GM18498 (cell line): ENCODE measurements at regions not wholly inside any gene's neighbourhood (a gene's known extent, or its start where the extent isn't known, plus 50 kb on each side); places are given as distances from the start of the nearest gene placed in this dataset.

ENCODE experiments used
- ATAC-seq: cut with Tn5 transposase; IDR thresholded peaks from one replicate; pipeline ENCODE4 v1.9.1; 2021; ENCODE audit warnings: mild to moderate bottlenecking, moderate library complexity; ENCODE audit not compliant: unreplicated experiment

- ATAC-seq, result no peak
Measured at GRCh38 chr2:155350783-155351580, 652.5 kb downstream of the KCNJ3 start.

- ATAC-seq, result no peak
Measured at GRCh38 chr2:155332016-155332415, 633.5 kb downstream of the KCNJ3 start.

GRCh38 chr2:155320236-155320635 lies 621.7 kb downstream of the KCNJ3 start:
- no peak for ATAC-seq

- ATAC-seq, result no peak
Measured at GRCh38 chr2:155318710-155319109, 620.2 kb downstream of the KCNJ3 start.

GRCh38 chr2:155315768-155316167 lies 617.3 kb downstream of the KCNJ3 start:
- ATAC-seq, result no peak

GRCh38 chr2:155310589-155310988 lies 612.1 kb downstream of the KCNJ3 start:
- ATAC-seq, result peak; percentile 64

- ATAC-seq, result no peak
Measured at GRCh38 chr2:155309483-155309882, 611.0 kb downstream of the KCNJ3 start.

- ATAC-seq, result peak; percentile 40
Measured at GRCh38 chr2:155308367-155309009, 610.0 kb downstream of the KCNJ3 start.

GRCh38 chr2:155301221-155301620 lies 602.7 kb downstream of the KCNJ3 start:
- ATAC-seq, result no peak

- no peak for ATAC-seq
Measured at GRCh38 chr2:155298001-155298400, 599.5 kb downstream of the KCNJ3 start.

- no peak for ATAC-seq
Measured at GRCh38 chr2:155294358-155294757, 595.9 kb downstream of the KCNJ3 start.

- no peak for ATAC-seq
Measured at GRCh38 chr2:155281907-155282306, 583.4 kb downstream of the KCNJ3 start.

GRCh38 chr2:155273323-155273722 lies 574.8 kb downstream of the KCNJ3 start:
- no peak for ATAC-seq

GRCh38 chr2:155266583-155266982 lies 568.1 kb downstream of the KCNJ3 start:
- ATAC-seq, result no peak

GRCh38 chr2:155266109-155266508 lies 567.6 kb downstream of the KCNJ3 start:
- no peak for ATAC-seq

- ATAC-seq, result no peak
Measured at GRCh38 chr2:155256803-155257202, 558.3 kb downstream of the KCNJ3 start.

- ATAC-seq, result peak; percentile 95
Measured at GRCh38 chr2:155250800-155251199, 552.3 kb downstream of the KCNJ3 start.

GRCh38 chr2:155240176-155240575 lies 541.7 kb downstream of the KCNJ3 start:
- no peak for ATAC-seq

- ATAC-seq, result no peak
Measured at GRCh38 chr2:155235710-155236109, 537.2 kb downstream of the KCNJ3 start.

GRCh38 chr2:155223781-155224406 lies 525.4 kb downstream of the KCNJ3 start:
- peak; percentile 70 for ATAC-seq

- peak; percentile 74 for ATAC-seq
Measured at GRCh38 chr2:155218945-155219344, 520.5 kb downstream of the KCNJ3 start.
